ENCODE measurements at regions not wholly inside any gene's neighbourhood (a gene's known extent, or its start where the extent isn't known, plus 50 kb on each side); places are given as distances from the start of the nearest gene placed in this dataset.

- no peak for DNase-seq
- no peak for TF ChIP-seq CTCF (IDR thresholded peaks at IDR 0.05; ENCODE audit: partially characterized antibody, unreplicated experiment)
- Mint-ChIP-seq H3K27ac (ENCODE audit: unreplicated experiment) (no peak overlapping the region), H3K9me3 (ENCODE audit: unreplicated experiment) (no peaks in the 10 kb centered on the region), H3K4me3 (ENCODE audit: unreplicated experiment) (no peak overlapping the region), H3K27me3 (ENCODE audit: unreplicated experiment) (no peaks in the 10 kb centered on the region), H3K4me1 (ENCODE audit: low read depth, unreplicated experiment) (no peaks in the 10 kb centered on the region), H3K36me3 (ENCODE audit: unreplicated experiment) (no peaks in the 10 kb centered on the region)
Measured at GRCh38 chr1:56235909-56236510, 343.4 kb downstream of the PLPP3 start.

- Mint-ChIP-seq H3K36me3 (ENCODE audit: unreplicated experiment) (no peaks in the 10 kb centered on the region), H3K4me1 (ENCODE audit: low read depth, unreplicated experiment) (no peaks in the 10 kb centered on the region), H3K9me3 (ENCODE audit: unreplicated experiment) (no peaks in the 10 kb centered on the region), H3K27ac (ENCODE audit: unreplicated experiment) (no peak overlapping the region), H3K27me3 (ENCODE audit: unreplicated experiment) (peaks cover 1% of the 10 kb centered on the region), H3K4me3 (ENCODE audit: unreplicated experiment) (no peak overlapping the region)
- peak; percentile 29 for DNase-seq
- TF ChIP-seq CTCF (IDR thresholded peaks at IDR 0.05; ENCODE audit: partially characterized antibody, unreplicated experiment), result no peak
Measured at GRCh38 chr1:56229186-56229585, 350.2 kb downstream of the PLPP3 start.

- Mint-ChIP-seq H3K36me3 (ENCODE audit: unreplicated experiment) (no peaks in the 10 kb centered on the region), H3K9me3 (ENCODE audit: unreplicated experiment) (no peaks in the 10 kb centered on the region), H3K27ac (ENCODE audit: unreplicated experiment) (no peak overlapping the region), H3K4me1 (ENCODE audit: low read depth, unreplicated experiment) (no peaks in the 10 kb centered on the region), H3K4me3 (ENCODE audit: unreplicated experiment) (no peak overlapping the region), H3K27me3 (ENCODE audit: unreplicated experiment) (peaks cover 1% of the 10 kb centered on the region)
- TF ChIP-seq CTCF (IDR thresholded peaks at IDR 0.05; ENCODE audit: partially characterized antibody, unreplicated experiment), result no peak
- no peak for DNase-seq
Measured at GRCh38 chr1:56227886-56228285, 351.5 kb downstream of the PLPP3 start.

- H3K36me3 Mint-ChIP-seq (ENCODE audit: unreplicated experiment), result no peaks in the 10 kb centered on the region
- H3K27me3 Mint-ChIP-seq (ENCODE audit: unreplicated experiment), result peaks cover 1% of the 10 kb centered on the region
- no peak for DNase-seq
- no peak overlapping the region for H3K4me3 Mint-ChIP-seq (ENCODE audit: unreplicated experiment)
- no peaks in the 10 kb centered on the region for H3K4me1 Mint-ChIP-seq (ENCODE audit: low read depth, unreplicated experiment)
- H3K27ac Mint-ChIP-seq (ENCODE audit: unreplicated experiment), result no peak overlapping the region
- TF ChIP-seq CTCF (IDR thresholded peaks at IDR 0.05; ENCODE audit: partially characterized antibody, unreplicated experiment), result no peak
- H3K9me3 Mint-ChIP-seq (ENCODE audit: unreplicated experiment), result no peaks in the 10 kb centered on the region
Measured at GRCh38 chr1:56227401-56227800, 352.0 kb downstream of the PLPP3 start.

- Mint-ChIP-seq H3K4me1 (ENCODE audit: low read depth, unreplicated experiment) (no peaks in the 10 kb centered on the region), H3K9me3 (ENCODE audit: unreplicated experiment) (no peaks in the 10 kb centered on the region), H3K27ac (ENCODE audit: unreplicated experiment) (no peak overlapping the region), H3K27me3 (ENCODE audit: unreplicated experiment) (peaks cover 1% of the 10 kb centered on the region), H3K4me3 (ENCODE audit: unreplicated experiment) (no peak overlapping the region), H3K36me3 (ENCODE audit: unreplicated experiment) (no peaks in the 10 kb centered on the region)
- TF ChIP-seq CTCF (IDR thresholded peaks at IDR 0.05; ENCODE audit: partially characterized antibody, unreplicated experiment), result no peak
- no peak for DNase-seq
Measured at GRCh38 chr1:56225964-56226815, 353.2 kb downstream of the PLPP3 start.

All from glutamatergic neuron (in vitro differentiated cells).